ENCODE measurements at regions not wholly inside any gene's neighbourhood (a gene's known extent, or its start where the extent isn't known, plus 50 kb on each side); places are given as distances from the start of the nearest gene placed in this dataset.
"Not testable (repeated sequence)": the region's sequence is repeated elsewhere in the genome, so short reads cannot be mapped to it uniquely, and the experiment has no call there.

DNA sequence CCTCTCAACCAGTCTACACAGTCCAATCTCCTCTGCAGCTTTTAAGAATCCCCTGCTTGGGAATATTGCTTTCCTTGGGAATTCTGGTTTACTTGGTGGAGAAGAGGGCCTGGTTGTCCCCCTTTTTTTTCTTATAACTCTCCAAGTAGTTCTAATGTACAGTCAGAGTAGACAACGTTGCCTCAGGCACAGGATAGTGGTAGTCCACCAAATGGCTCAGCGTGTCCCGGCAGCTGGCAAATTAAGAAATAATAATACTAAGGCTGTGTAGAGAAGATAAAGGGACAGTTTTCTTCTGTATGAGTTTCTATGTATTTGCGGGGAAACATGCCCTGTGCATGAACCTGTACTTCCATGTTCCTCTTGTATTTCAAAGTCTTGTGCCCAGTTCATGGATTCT, 145.7 kb upstream of the RREB1 start:
- no peak for DNase-seq
- Histone ChIP-seq H3K36me3 (no peaks in the 10 kb centered on the region), H3K27me3 (ENCODE audit: insufficient read depth, low read depth, severe bottlenecking) (no peaks in the 10 kb centered on the region), H3K4me3 (ENCODE audit: low read depth, low read length) (no peak overlapping the region), H3K27ac (no peak overlapping the region), H3K9me3 (ENCODE audit: severe bottlenecking) (no peaks in the 10 kb centered on the region)
- TF ChIP-seq, protein P1, sequence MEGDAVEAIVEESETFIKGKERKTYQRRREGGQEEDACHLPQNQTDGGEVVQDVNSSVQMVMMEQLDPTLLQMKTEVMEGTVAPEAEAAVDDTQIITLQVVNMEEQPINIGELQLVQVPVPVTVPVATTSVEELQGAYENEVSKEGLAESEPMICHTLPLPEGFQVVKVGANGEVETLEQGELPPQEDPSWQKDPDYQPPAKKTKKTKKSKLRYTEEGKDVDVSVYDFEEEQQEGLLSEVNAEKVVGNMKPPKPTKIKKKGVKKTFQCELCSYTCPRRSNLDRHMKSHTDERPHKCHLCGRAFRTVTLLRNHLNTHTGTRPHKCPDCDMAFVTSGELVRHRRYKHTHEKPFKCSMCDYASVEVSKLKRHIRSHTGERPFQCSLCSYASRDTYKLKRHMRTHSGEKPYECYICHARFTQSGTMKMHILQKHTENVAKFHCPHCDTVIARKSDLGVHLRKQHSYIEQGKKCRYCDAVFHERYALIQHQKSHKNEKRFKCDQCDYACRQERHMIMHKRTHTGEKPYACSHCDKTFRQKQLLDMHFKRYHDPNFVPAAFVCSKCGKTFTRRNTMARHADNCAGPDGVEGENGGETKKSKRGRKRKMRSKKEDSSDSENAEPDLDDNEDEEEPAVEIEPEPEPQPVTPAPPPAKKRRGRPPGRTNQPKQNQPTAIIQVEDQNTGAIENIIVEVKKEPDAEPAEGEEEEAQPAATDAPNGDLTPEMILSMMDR (IDR thresholded peaks at IDR 0.05; ENCODE audit: low read depth, low read length): no peak

DNA sequence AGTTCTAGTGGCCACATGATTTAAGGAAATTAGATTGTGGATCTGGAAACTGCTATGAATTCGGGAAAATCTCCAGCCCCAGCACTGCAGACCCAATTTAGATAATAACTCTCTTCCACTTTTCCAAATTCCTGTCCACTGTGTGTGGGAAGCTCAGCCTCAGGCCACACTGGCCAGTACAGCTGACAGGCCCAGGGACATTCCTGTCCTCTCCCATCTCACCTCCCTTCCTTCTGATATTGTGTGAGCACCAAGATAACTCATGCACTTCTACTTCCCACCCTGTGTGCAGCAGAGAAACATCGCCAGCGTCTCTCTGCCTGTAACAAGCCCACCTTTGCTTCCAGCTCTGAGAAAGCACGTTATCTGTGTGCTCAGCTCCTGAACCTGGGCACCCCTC, 145.1 kb upstream of the RREB1 start:
- no peaks in the 10 kb centered on the region for H3K27me3 ChIP-seq (ENCODE audit: insufficient read depth, low read depth, severe bottlenecking)
- no peaks in the 10 kb centered on the region for H3K36me3 ChIP-seq
- TF ChIP-seq, protein P1 (IDR thresholded peaks at IDR 0.05; ENCODE audit: low read depth, low read length): no peak
- DNase-seq: no peak
- no peaks in the 10 kb centered on the region for H3K9me3 ChIP-seq (ENCODE audit: severe bottlenecking)
- no peak overlapping the region for H3K27ac ChIP-seq
- H3K4me3 ChIP-seq (ENCODE audit: low read depth, low read length): no peak overlapping the region

DNA sequence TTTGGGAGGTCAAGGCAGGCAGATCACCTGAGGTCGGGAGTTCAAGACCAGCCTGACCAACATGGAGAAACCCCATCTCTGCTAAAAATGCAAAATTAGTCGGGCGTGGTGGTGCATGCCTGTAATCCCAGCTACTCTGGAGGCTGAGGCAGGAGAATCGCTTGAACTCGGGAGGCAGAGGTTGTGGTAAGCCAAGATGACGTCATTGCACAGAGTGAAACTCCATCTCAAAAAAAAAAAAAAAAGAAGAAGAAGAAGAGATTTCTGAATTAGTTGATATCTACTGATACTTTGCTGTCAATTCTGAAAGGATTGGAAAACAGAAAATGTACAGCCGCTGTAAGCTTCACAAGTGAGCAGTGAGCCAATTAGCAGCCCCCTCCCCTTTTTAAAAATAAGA, 144.4 kb upstream of the RREB1 start:
- not testable (repeated sequence) for H3K9me3 ChIP-seq (ENCODE audit: severe bottlenecking); H3K36me3 ChIP-seq; H3K27ac ChIP-seq; H3K4me3 ChIP-seq (ENCODE audit: low read depth, low read length); H3K27me3 ChIP-seq (ENCODE audit: insufficient read depth, low read depth, severe bottlenecking); DNase-seq

DNA sequence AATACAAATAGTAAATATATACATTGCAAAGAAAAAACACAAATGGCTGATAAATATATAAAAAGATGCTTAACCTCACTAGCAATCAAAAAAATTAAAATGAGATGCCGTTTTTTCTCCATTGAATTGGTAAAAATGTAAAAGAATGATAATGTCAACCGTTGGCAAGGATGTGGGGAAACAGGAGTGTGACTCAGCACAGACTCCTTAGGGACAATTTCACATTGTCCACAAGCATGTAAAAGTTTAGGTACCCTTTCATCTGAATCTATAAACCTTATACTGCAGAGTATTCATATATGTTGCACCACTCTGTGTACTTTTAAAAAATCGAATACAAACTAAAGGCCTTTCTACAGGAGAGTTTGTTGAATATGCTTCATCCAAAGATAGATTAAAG, 143.1 kb upstream of the RREB1 start:
- Histone ChIP-seq H3K9me3 (ENCODE audit: severe bottlenecking) (no peaks in the 10 kb centered on the region), H3K27ac (no peak overlapping the region), H3K27me3 (ENCODE audit: insufficient read depth, low read depth, severe bottlenecking) (no peaks in the 10 kb centered on the region), H3K4me3 (ENCODE audit: low read depth, low read length) (no peak overlapping the region), H3K36me3 (no peaks in the 10 kb centered on the region)
- DNase-seq: no peak
- TF ChIP-seq, protein P1 (IDR thresholded peaks at IDR 0.05; ENCODE audit: low read depth, low read length): no peak

DNA sequence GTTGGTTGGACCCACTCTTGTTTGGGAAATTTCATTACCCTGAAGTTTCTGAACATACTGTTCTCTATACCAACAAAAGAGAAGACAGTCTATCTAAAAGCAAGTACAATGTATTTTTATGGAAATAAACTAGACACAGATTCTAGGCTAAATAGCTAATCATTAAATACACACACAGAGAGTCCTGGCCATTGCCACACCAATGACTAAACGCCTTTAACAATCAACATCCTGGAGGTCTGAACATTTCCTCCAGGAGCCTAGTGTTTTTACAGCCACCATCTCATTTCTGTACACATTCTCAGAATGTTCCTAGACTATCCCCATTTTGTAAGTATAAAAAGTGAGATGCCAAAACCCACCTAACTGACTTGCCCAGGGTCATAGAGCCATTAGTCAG, 141.6 kb upstream of the RREB1 start:
- TF ChIP-seq, protein P1 (IDR thresholded peaks at IDR 0.05; ENCODE audit: low read depth, low read length): no peak
- no peak overlapping the region for H3K4me3 ChIP-seq (ENCODE audit: low read depth, low read length)

DNA sequence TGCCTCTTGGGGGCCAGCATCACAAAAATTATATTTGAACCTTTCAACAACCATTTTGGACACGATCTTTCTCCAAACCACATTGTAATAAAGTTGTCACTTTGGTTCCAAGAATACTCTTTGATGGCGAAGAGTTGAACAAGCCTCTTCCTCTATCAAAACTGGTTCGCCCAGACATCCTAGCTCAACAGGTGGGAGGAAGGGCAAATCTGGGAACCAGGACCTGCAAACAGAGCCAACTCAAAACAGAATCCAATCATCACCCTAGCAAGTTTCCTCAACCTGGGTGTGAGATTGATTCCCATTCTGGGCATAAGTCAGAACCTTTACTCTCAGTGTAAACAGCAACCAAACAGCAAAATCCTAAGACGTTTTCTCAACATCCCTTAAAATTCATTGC, 141.2 kb upstream of the RREB1 start:
- Histone ChIP-seq H3K9me3 (ENCODE audit: severe bottlenecking) (no peaks in the 10 kb centered on the region), H3K4me3 (ENCODE audit: low read depth, low read length) (no peak overlapping the region), H3K27me3 (ENCODE audit: insufficient read depth, low read depth, severe bottlenecking) (no peaks in the 10 kb centered on the region), H3K36me3 (no peaks in the 10 kb centered on the region), H3K27ac (no peak overlapping the region)
- TF ChIP-seq, protein P1 (IDR thresholded peaks at IDR 0.05; ENCODE audit: low read depth, low read length): no peak
- DNase-seq: no peak

More for the DNA sequence above, 141.6 kb upstream of the RREB1 start:
- no peaks in the 10 kb centered on the region for H3K27me3 ChIP-seq (ENCODE audit: insufficient read depth, low read depth, severe bottlenecking)
- no peaks in the 10 kb centered on the region for H3K9me3 ChIP-seq (ENCODE audit: severe bottlenecking)
- no peak overlapping the region for H3K27ac ChIP-seq
- DNase-seq: no peak
- no peaks in the 10 kb centered on the region for H3K36me3 ChIP-seq

Measured in WERI-Rb-1 (cell line).